SK-N-SH treated with all-trans-retinoic acid at 6 μM for 48 hours (cell line): ENCODE measurements at regions not wholly inside any gene's neighbourhood (a gene's known extent, or its start where the extent isn't known, plus 50 kb on each side); places are given as distances from the start of the nearest gene placed in this dataset.

Experiments used
- ARNTL ChIP-seq: fragments of 450-650 bp; formaldehyde crosslinking; IDR thresholded peaks from 2 replicates; pipeline ENCODE4 v1.5.0; 2020; ENCODE audit warnings: low read depth, mild to moderate bottlenecking, moderate library complexity, borderline replicate concordance
- ISL1 ChIP-seq: fragments of 250-450 bp; sonication (Bioruptor Pico); IDR thresholded peaks from 2 replicates; pipeline ENCODE4 v2.1.2; 2022; ENCODE audit warnings: mild to moderate bottlenecking, moderate library complexity
- RARB ChIP-seq: fragments of 250-450 bp; sonication (Bioruptor Pico); IDR thresholded peaks from 2 replicates; pipeline ENCODE4 v1.8.0; 2021; ENCODE audit warnings: mild to moderate bottlenecking, moderate library complexity
- SNAI2 ChIP-seq: fragments of 250-450 bp; sonication (Bioruptor Pico); IDR thresholded peaks from 2 replicates; pipeline ENCODE4 v1.5.0; 2020; ENCODE audit warnings: mild to moderate bottlenecking, moderate library complexity
- ZC3H10 ChIP-seq: fragments of 250-450 bp; sonication (Bioruptor Pico); IDR thresholded peaks from 2 replicates; pipeline ENCODE4 v1.5.1; 2021; ENCODE audit warnings: mild to moderate bottlenecking, moderate library complexity
- ZFP30 ChIP-seq: fragments of 450-650 bp; formaldehyde crosslinking; IDR thresholded peaks from 2 replicates; pipeline ENCODE4 v1.5.0; 2022; ENCODE audit warnings: mild to moderate bottlenecking, moderate library complexity
- TF ChIP-seq, protein P1 (sequence below): fragments of 250-450 bp; sonication (Bioruptor Pico); IDR thresholded peaks from 2 replicates; pipeline ENCODE4 v1.5.1; 2021; ENCODE audit warnings: mild to moderate bottlenecking, moderate library complexity
- TF ChIP-seq, protein P2 (sequence below): fragments of 250-450 bp; sonication (Bioruptor Pico); IDR thresholded peaks from 2 replicates; pipeline ENCODE4 v1.8.0; 2020; ENCODE audit warnings: mild to moderate bottlenecking, moderate library complexity, borderline replicate concordance
- TF ChIP-seq, protein P3 (sequence below): fragments of 250-450 bp; sonication (Bioruptor Pico); IDR thresholded peaks from 2 replicates; pipeline ENCODE4 v1.5.1; 2020; ENCODE audit warnings: low read depth, mild to moderate bottlenecking, moderate library complexity
- TF ChIP-seq, protein P4 (sequence below): fragments of 250-450 bp; sonication (Bioruptor Pico); IDR thresholded peaks from 2 replicates; pipeline ENCODE4 v1.8.0; 2021; ENCODE audit warnings: low read depth, mild to moderate bottlenecking, moderate library complexity, borderline replicate concordance

DNA sequence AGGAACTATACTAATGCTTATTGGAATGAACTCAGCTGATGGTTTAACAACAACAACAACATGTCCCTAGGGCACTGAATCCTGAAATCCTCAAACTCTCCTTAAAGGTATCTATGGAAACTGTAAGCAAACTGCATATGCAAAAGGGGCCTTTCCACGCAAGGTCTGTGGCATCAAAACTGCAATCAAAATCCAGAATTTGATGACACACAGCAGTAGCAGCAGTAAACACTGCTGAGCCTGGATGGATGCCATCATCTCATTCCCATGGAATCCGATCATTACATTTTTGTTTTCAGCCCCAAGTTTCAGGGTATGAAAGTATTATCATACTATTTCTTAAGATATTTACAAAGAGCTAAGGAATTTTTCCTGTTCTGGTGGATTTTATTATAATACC, 399.7 kb downstream of the VPS13C start:
- TF ChIP-seq, protein P1, sequence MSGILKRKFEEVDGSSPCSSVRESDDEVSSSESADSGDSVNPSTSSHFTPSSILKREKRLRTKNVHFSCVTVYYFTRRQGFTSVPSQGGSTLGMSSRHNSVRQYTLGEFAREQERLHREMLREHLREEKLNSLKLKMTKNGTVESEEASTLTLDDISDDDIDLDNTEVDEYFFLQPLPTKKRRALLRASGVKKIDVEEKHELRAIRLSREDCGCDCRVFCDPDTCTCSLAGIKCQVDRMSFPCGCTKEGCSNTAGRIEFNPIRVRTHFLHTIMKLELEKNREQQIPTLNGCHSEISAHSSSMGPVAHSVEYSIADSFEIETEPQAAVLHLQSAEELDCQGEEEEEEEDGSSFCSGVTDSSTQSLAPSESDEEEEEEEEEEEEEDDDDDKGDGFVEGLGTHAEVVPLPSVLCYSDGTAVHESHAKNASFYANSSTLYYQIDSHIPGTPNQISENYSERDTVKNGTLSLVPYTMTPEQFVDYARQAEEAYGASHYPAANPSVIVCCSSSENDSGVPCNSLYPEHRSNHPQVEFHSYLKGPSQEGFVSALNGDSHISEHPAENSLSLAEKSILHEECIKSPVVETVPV (CRISPR knock-in tag), result no peak
- TF ChIP-seq, protein P2, sequence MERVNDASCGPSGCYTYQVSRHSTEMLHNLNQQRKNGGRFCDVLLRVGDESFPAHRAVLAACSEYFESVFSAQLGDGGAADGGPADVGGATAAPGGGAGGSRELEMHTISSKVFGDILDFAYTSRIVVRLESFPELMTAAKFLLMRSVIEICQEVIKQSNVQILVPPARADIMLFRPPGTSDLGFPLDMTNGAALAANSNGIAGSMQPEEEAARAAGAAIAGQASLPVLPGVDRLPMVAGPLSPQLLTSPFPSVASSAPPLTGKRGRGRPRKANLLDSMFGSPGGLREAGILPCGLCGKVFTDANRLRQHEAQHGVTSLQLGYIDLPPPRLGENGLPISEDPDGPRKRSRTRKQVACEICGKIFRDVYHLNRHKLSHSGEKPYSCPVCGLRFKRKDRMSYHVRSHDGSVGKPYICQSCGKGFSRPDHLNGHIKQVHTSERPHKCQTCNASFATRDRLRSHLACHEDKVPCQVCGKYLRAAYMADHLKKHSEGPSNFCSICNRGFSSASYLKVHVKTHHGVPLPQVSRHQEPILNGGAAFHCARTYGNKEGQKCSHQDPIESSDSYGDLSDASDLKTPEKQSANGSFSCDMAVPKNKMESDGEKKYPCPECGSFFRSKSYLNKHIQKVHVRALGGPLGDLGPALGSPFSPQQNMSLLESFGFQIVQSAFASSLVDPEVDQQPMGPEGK (CRISPR knock-in tag), result no peak
- TF ChIP-seq ISL1 (CRISPR knock-in tag), result no peak
- TF ChIP-seq ZFP30 (CRISPR knock-in tag), result no peak
- TF ChIP-seq, protein P3, sequence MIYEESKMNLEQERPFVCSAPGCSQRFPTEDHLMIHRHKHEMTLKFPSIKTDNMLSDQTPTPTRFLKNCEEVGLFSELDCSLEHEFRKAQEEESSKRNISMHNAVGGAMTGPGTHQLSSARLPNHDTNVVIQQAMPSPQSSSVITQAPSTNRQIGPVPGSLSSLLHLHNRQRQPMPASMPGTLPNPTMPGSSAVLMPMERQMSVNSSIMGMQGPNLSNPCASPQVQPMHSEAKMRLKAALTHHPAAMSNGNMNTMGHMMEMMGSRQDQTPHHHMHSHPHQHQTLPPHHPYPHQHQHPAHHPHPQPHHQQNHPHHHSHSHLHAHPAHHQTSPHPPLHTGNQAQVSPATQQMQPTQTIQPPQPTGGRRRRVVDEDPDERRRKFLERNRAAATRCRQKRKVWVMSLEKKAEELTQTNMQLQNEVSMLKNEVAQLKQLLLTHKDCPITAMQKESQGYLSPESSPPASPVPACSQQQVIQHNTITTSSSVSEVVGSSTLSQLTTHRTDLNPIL (CRISPR knock-in tag), result no peak
- TF ChIP-seq RARB (CRISPR knock-in tag), result no peak
- TF ChIP-seq ZC3H10, result no peak
- TF ChIP-seq, protein P4, sequence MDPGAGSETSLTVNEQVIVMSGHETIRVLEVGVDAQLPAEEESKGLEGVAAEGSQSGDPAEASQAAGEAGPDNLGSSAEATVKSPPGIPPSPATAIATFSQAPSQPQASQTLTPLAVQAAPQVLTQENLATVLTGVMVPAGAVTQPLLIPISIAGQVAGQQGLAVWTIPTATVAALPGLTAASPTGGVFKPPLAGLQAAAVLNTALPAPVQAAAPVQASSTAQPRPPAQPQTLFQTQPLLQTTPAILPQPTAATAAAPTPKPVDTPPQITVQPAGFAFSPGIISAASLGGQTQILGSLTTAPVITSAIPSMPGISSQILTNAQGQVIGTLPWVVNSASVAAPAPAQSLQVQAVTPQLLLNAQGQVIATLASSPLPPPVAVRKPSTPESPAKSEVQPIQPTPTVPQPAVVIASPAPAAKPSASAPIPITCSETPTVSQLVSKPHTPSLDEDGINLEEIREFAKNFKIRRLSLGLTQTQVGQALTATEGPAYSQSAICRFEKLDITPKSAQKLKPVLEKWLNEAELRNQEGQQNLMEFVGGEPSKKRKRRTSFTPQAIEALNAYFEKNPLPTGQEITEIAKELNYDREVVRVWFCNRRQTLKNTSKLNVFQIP (CRISPR knock-in tag), result no peak
- TF ChIP-seq ARNTL (CRISPR knock-in tag), result no peak
- no peak for TF ChIP-seq SNAI2 (CRISPR knock-in tag)
